LoVo (cell line): ENCODE measurements at regions not wholly inside any gene's neighbourhood (a gene's known extent, or its start where the extent isn't known, plus 50 kb on each side); places are given as distances from the start of the nearest gene placed in this dataset.

ENCODE experiments used
- DNase-seq: peaks from one replicate; pipeline ENCODE4 v3.0.0-alpha.2; 2016; ENCODE audit warnings: low spot score

- no peak for DNase-seq
Observed at GRCh38 chr10:29113616-29113945, 175.3 kb upstream of the LYZL1 start.

GRCh38 chr10:29114141-29114540, 174.7 kb upstream of the LYZL1 start:
- DNase-seq = no peak

- no peak for DNase-seq
Observed at GRCh38 chr10:29117781-29118180, 171.1 kb upstream of the LYZL1 start.

- DNase-seq = peak; percentile 36
Observed at GRCh38 chr10:29119374-29119773, 169.5 kb upstream of the LYZL1 start.

GRCh38 chr10:29120216-29120615, 168.7 kb upstream of the LYZL1 start:
- peak; percentile 17 for DNase-seq

GRCh38 chr10:29124864-29125263, 164.0 kb upstream of the LYZL1 start:
- DNase-seq = no peak

- no peak for DNase-seq
Observed at GRCh38 chr10:29127037-29127700, 161.7 kb upstream of the LYZL1 start.

- no peak for DNase-seq
Observed at GRCh38 chr10:29127731-29128130, 161.1 kb upstream of the LYZL1 start.

- DNase-seq = peak; percentile 64
Observed at GRCh38 chr10:29130190-29130673, 158.6 kb upstream of the LYZL1 start.

- DNase-seq = no peak
Observed at GRCh38 chr10:29131952-29132547, 156.8 kb upstream of the LYZL1 start.

- DNase-seq = no peak
Observed at GRCh38 chr10:29132551-29133111, 156.2 kb upstream of the LYZL1 start.

- no peak for DNase-seq
Observed at GRCh38 chr10:29135337-29135736, 153.5 kb upstream of the LYZL1 start.

GRCh38 chr10:29136411-29136810, 152.5 kb upstream of the LYZL1 start:
- no peak for DNase-seq

GRCh38 chr10:29140151-29140550, 148.7 kb upstream of the LYZL1 start:
- DNase-seq = no peak

GRCh38 chr10:29140991-29141390, 147.9 kb upstream of the LYZL1 start:
- DNase-seq = peak; percentile 15

GRCh38 chr10:29141761-29142160, 147.1 kb upstream of the LYZL1 start:
- DNase-seq = no peak

- no peak for DNase-seq
Observed at GRCh38 chr10:29142516-29143314, 146.2 kb upstream of the LYZL1 start.

GRCh38 chr10:29144126-29144525, 144.7 kb upstream of the LYZL1 start:
- no peak for DNase-seq

GRCh38 chr10:29146311-29147100, 142.4 kb upstream of the LYZL1 start:
- no peak for DNase-seq

GRCh38 chr10:29150010-29150409, 138.9 kb upstream of the LYZL1 start:
- DNase-seq = no peak

- DNase-seq = no peak
Observed at GRCh38 chr10:29151005-29151404, 137.9 kb upstream of the LYZL1 start.

- DNase-seq = no peak
Observed at GRCh38 chr10:29157321-29157720, 131.5 kb upstream of the LYZL1 start.
